ENCODE measurements at regions not wholly inside any gene's neighbourhood (a gene's known extent, or its start where the extent isn't known, plus 50 kb on each side); places are given as distances from the start of the nearest gene placed in this dataset.

DNA sequence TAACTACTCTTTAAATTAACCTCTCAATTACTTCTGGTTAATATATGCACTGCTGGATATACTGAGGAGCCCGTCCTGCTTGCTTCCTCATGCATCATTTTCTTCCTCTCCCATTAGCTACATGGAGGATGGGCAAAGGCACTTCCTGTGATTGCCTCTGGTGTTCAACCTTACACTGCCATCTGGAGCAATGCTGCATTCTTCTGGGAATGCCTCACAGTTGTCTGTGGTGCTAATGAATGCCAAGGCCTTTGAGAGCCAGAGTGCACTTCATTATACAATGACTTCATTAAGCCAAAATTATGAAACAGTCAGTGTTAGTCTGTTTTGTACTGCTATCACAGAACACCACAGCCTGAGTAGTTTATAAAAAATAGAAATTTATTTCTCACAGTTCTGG lies 134.8 kb upstream of the DOCK10 start (continued):
- TF ChIP-seq, protein P1, sequence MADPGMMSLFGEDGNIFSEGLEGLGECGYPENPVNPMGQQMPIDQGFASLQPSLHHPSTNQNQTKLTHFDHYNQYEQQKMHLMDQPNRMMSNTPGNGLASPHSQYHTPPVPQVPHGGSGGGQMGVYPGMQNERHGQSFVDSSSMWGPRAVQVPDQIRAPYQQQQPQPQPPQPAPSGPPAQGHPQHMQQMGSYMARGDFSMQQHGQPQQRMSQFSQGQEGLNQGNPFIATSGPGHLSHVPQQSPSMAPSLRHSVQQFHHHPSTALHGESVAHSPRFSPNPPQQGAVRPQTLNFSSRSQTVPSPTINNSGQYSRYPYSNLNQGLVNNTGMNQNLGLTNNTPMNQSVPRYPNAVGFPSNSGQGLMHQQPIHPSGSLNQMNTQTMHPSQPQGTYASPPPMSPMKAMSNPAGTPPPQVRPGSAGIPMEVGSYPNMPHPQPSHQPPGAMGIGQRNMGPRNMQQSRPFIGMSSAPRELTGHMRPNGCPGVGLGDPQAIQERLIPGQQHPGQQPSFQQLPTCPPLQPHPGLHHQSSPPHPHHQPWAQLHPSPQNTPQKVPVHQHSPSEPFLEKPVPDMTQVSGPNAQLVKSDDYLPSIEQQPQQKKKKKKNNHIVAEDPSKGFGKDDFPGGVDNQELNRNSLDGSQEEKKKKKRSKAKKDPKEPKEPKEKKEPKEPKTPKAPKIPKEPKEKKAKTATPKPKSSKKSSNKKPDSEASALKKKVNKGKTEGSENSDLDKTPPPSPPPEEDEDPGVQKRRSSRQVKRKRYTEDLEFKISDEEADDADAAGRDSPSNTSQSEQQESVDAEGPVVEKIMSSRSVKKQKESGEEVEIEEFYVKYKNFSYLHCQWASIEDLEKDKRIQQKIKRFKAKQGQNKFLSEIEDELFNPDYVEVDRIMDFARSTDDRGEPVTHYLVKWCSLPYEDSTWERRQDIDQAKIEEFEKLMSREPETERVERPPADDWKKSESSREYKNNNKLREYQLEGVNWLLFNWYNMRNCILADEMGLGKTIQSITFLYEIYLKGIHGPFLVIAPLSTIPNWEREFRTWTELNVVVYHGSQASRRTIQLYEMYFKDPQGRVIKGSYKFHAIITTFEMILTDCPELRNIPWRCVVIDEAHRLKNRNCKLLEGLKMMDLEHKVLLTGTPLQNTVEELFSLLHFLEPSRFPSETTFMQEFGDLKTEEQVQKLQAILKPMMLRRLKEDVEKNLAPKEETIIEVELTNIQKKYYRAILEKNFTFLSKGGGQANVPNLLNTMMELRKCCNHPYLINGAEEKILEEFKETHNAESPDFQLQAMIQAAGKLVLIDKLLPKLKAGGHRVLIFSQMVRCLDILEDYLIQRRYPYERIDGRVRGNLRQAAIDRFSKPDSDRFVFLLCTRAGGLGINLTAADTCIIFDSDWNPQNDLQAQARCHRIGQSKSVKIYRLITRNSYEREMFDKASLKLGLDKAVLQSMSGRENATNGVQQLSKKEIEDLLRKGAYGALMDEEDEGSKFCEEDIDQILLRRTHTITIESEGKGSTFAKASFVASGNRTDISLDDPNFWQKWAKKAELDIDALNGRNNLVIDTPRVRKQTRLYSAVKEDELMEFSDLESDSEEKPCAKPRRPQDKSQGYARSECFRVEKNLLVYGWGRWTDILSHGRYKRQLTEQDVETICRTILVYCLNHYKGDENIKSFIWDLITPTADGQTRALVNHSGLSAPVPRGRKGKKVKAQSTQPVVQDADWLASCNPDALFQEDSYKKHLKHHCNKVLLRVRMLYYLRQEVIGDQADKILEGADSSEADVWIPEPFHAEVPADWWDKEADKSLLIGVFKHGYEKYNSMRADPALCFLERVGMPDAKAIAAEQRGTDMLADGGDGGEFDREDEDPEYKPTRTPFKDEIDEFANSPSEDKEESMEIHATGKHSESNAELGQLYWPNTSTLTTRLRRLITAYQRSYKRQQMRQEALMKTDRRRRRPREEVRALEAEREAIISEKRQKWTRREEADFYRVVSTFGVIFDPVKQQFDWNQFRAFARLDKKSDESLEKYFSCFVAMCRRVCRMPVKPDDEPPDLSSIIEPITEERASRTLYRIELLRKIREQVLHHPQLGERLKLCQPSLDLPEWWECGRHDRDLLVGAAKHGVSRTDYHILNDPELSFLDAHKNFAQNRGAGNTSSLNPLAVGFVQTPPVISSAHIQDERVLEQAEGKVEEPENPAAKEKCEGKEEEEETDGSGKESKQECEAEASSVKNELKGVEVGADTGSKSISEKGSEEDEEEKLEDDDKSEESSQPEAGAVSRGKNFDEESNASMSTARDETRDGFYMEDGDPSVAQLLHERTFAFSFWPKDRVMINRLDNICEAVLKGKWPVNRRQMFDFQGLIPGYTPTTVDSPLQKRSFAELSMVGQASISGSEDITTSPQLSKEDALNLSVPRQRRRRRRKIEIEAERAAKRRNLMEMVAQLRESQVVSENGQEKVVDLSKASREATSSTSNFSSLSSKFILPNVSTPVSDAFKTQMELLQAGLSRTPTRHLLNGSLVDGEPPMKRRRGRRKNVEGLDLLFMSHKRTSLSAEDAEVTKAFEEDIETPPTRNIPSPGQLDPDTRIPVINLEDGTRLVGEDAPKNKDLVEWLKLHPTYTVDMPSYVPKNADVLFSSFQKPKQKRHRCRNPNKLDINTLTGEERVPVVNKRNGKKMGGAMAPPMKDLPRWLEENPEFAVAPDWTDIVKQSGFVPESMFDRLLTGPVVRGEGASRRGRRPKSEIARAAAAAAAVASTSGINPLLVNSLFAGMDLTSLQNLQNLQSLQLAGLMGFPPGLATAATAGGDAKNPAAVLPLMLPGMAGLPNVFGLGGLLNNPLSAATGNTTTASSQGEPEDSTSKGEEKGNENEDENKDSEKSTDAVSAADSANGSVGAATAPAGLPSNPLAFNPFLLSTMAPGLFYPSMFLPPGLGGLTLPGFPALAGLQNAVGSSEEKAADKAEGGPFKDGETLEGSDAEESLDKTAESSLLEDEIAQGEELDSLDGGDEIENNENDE (IDR thresholded peaks at IDR 0.05; ENCODE audit: low read depth, low read length), result no peak
- no peak for TF ChIP-seq CBX2 (IDR thresholded peaks at IDR 0.05; ENCODE audit: insufficient read depth, low read length, poor library complexity, severe bottlenecking)
- no peak for TF ChIP-seq PREB (CRISPR knock-in tag; IDR thresholded peaks at IDR 0.05)
